Neural cell (in vitro differentiated cells): ENCODE measurements at regions not wholly inside any gene's neighbourhood (a gene's known extent, or its start where the extent isn't known, plus 50 kb on each side); places are given as distances from the start of the nearest gene placed in this dataset.

Source experiments
- H2AFZ ChIP-seq: fragments of 200-600, 300-800 bp; sonication (generic), shearing (Covaris generic); 2 replicates; pipeline ENCODE4 v1.6.0; 2014; ENCODE audit warnings: low read depth, mild to moderate bottlenecking, antibody characterized with exemption, low read length, moderate library complexity
- H3F3A ChIP-seq: fragments of 200-600 bp; shearing (Covaris generic); 2 replicates; pipeline ENCODE4 v1.6.1; 2016; ENCODE audit warnings: mild to moderate bottlenecking, moderate library complexity, mixed read lengths, antibody characterized with exemption, low read length; ENCODE audit not compliant: insufficient read depth, poor library complexity, severe bottlenecking
- H3K27ac ChIP-seq: fragments of 200-600, 300-800 bp; sonication (generic), shearing (Covaris generic); 2 replicates; pipeline ENCODE4 v1.5.1; 2014; ENCODE audit warnings: mild to moderate bottlenecking, low read length, moderate library complexity
- H3K27me3 ChIP-seq: fragments of 300-800, 200-600 bp; sonication (generic), shearing (Covaris generic); 2 replicates; pipeline ENCODE4 v1.6.0; 2014; ENCODE audit warnings: mild to moderate bottlenecking, low read depth, low read length, moderate library complexity; ENCODE audit not compliant: insufficient read depth
- H3K36me3 ChIP-seq: fragments of 300-800, 200-600 bp; sonication (generic), shearing (Covaris generic); 2 replicates; pipeline ENCODE4 v1.5.1; 2014; ENCODE audit warnings: mild to moderate bottlenecking, antibody characterized with exemption, low read length, moderate library complexity; ENCODE audit not compliant: insufficient read depth
- H3K4me2 ChIP-seq: fragments of 300-800, 200-600 bp; sonication (generic), shearing (Covaris generic); 2 replicates; pipeline ENCODE4 v1.6.0; 2014; ENCODE audit warnings: mild to moderate bottlenecking, low read length
- H3K4me3 ChIP-seq: fragments of 300-800, 200-600 bp; sonication (generic), shearing (Covaris generic); 2 replicates; pipeline ENCODE4 v1.5.1; 2014; ENCODE audit warnings: mild to moderate bottlenecking, low read length, moderate library complexity
- H3K79me2 ChIP-seq: fragments of 200-600 bp; shearing (Covaris generic); replicated peaks from 2 replicates; pipeline ENCODE4 v1.6.0; 2014; ENCODE audit warnings: mild to moderate bottlenecking, low read length, moderate library complexity; ENCODE audit not compliant: insufficient read depth
- H3K9ac ChIP-seq: fragments of 300-800, 200-600 bp; sonication (generic), shearing (Covaris generic); 2 replicates; pipeline ENCODE4 v1.6.1; 2016; ENCODE audit warnings: mild to moderate bottlenecking, low read length, mixed read lengths
- H3K9me2 ChIP-seq: fragments of 200-600 bp; shearing (Covaris generic); 2 replicates; pipeline ENCODE4 v1.6.1; 2016; ENCODE audit warnings: mild to moderate bottlenecking, low read length, mixed read lengths; ENCODE audit not compliant: insufficient read depth
- H3K9me3 ChIP-seq: fragments of 200-600, 300-800 bp; sonication (generic), shearing (Covaris generic); 2 replicates; pipeline ENCODE4 v1.6.1; 2016; ENCODE audit warnings: mild to moderate bottlenecking, mixed run types, low read length, moderate library complexity, mixed read lengths
- H4K20me1 ChIP-seq: fragments of 200-600 bp; shearing (Covaris generic); 2 replicates; pipeline ENCODE4 v1.6.1; 2016; ENCODE audit warnings: mild to moderate bottlenecking, mixed run types; ENCODE audit not compliant: insufficient read depth
- CTCF ChIP-seq: fragments of 450-650 bp; IDR thresholded peaks from 2 replicates; pipeline ENCODE4 v1.5.1; 2014; ENCODE audit warnings: antibody characterized with exemption, mild to moderate bottlenecking, moderate library complexity; ENCODE audit not compliant: poor library complexity, severe bottlenecking
- EP300 ChIP-seq: fragments of 450-650 bp; conservative IDR thresholded peaks from 2 replicates; pipeline ENCODE4 v1.6.1; 2014; ENCODE audit warnings: antibody characterized with exemption, mild to moderate bottlenecking, moderate library complexity; ENCODE audit not compliant: poor library complexity, severe bottlenecking
- EZH2 ChIP-seq: fragments of 200-600, 300-800 bp; shearing (Covaris generic), sonication (generic); IDR thresholded peaks from 2 replicates; pipeline ENCODE4 v1.6.1; 2014; ENCODE audit warnings: antibody characterized with exemption, low read length, borderline replicate concordance, mild to moderate bottlenecking; ENCODE audit not compliant: insufficient read depth, poor library complexity, severe bottlenecking
- MXI1 ChIP-seq: fragments of 450-650 bp; conservative IDR thresholded peaks from 2 replicates; pipeline ENCODE4 v1.6.1; 2014; ENCODE audit warnings: antibody characterized with exemption, mild to moderate bottlenecking; ENCODE audit not compliant: poor library complexity, severe bottlenecking
- POLR2AphosphoS5 ChIP-seq: IDR thresholded peaks from 2 replicates; pipeline ENCODE4 v1.6.1; 2012
- RAD21 ChIP-seq: fragments of 450-650 bp; conservative IDR thresholded peaks from 2 replicates; pipeline ENCODE4 v1.6.1; 2014; ENCODE audit warnings: antibody characterized with exemption, mild to moderate bottlenecking, moderate library complexity
- REST ChIP-seq: IDR thresholded peaks from 2 replicates; pipeline ENCODE4 v1.6.1; 2012; ENCODE audit warnings: borderline replicate concordance
- SMC3 ChIP-seq: fragments of 450-650 bp; conservative IDR thresholded peaks from 2 replicates; pipeline ENCODE4 v1.6.1; 2014; ENCODE audit warnings: antibody characterized with exemption, mild to moderate bottlenecking, moderate library complexity; ENCODE audit not compliant: poor library complexity
- TAF1 ChIP-seq: IDR thresholded peaks from 2 replicates; pipeline ENCODE4 v1.6.1; 2012; ENCODE audit warnings: low read depth

- Histone ChIP-seq H3K36me3 (no peaks in the 10 kb centered on the region), H3F3A (no peaks in the 10 kb centered on the region), H3K27me3 (no peaks in the 10 kb centered on the region), H3K9ac (no peak overlapping the region), H3K4me3 (no peak overlapping the region), H2AFZ (no peak overlapping the region), H3K27ac (no peak overlapping the region), H3K9me2 (no peaks in the 10 kb centered on the region), H3K9me3 (no peaks in the 10 kb centered on the region), H3K4me2 (no peak overlapping the region), H3K79me2 (no peaks in the 10 kb centered on the region), H4K20me1 (no peaks in the 10 kb centered on the region)
- TF ChIP-seq SMC3 (no peak), EZH2 (no peak), TAF1 (no peak), CTCF (no peak), POLR2AphosphoS5 (no peak), MXI1 (no peak), EP300 (no peak), RAD21 (no peak), REST (no peak)
Measured at GRCh38 chr11:119580751-119581150, 148.2 kb downstream of the NECTIN1 start.

GRCh38 chr11:119580081-119580480 lies 148.9 kb downstream of the NECTIN1 start:
- no peaks in the 10 kb centered on the region for H3K36me3 ChIP-seq
- H3K9me3 ChIP-seq: no peaks in the 10 kb centered on the region
- no peak overlapping the region for H3K9ac ChIP-seq
- no peaks in the 10 kb centered on the region for H3K79me2 ChIP-seq
- H3K27ac ChIP-seq: no peak overlapping the region
- H4K20me1 ChIP-seq: no peaks in the 10 kb centered on the region
- no peak for TF ChIP-seq SMC3
- no peak for TF ChIP-seq EZH2
- no peak for TF ChIP-seq EP300
- TF ChIP-seq TAF1: no peak
- no peak for TF ChIP-seq POLR2AphosphoS5
- TF ChIP-seq CTCF: no peak
- TF ChIP-seq MXI1: no peak
- no peak for TF ChIP-seq REST
- no peak for TF ChIP-seq RAD21
- no peaks in the 10 kb centered on the region for H3K27me3 ChIP-seq
- H3F3A ChIP-seq: no peaks in the 10 kb centered on the region
- no peak overlapping the region for H3K4me2 ChIP-seq
- H2AFZ ChIP-seq: no peak overlapping the region
- H3K4me3 ChIP-seq: no peak overlapping the region
- no peaks in the 10 kb centered on the region for H3K9me2 ChIP-seq
